Left kidney (tissue), 1 donor: ENCODE measurements at regions not wholly inside any gene's neighbourhood (a gene's known extent, or its start where the extent isn't known, plus 50 kb on each side); places are given as distances from the start of the nearest gene placed in this dataset.
A peak's percentile ranks its signal among the peaks of the same experiment; 100 is the strongest.
"Not testable (repeated sequence)": the region's sequence is repeated elsewhere in the genome, so short reads cannot be mapped to it uniquely, and the experiment has no call there.

Source experiments
- DNase-seq: peaks from one replicate; pipeline ENCODE4 v3.0.0-alpha.2; 2013

- not testable (repeated sequence) for DNase-seq
Observed at GRCh38 chr15:30688684-30689083, 62.8 kb downstream of the ARHGAP11B start.

DNA sequence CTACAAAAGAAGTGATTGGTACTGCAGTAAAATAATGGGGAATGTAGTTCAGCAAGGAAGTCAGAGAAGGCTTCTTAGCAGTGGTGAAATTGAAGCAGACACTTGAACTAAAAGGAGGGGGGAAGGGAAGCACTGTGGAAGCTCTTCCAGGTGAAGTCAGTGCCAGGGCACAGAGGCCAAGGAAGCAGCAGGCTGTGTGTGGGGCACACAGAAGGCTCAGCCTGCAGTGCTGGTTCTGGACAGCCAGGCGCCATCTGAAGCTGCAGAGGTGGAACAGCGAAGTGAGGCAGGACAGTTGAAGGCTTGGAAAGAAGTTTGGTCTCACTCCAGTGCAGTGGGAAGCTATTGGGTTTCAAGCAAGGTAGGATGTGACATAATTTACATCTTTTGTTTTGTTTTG, 64.2 kb downstream of the ARHGAP11B start:
- DNase-seq: peak; percentile 5

DNA sequence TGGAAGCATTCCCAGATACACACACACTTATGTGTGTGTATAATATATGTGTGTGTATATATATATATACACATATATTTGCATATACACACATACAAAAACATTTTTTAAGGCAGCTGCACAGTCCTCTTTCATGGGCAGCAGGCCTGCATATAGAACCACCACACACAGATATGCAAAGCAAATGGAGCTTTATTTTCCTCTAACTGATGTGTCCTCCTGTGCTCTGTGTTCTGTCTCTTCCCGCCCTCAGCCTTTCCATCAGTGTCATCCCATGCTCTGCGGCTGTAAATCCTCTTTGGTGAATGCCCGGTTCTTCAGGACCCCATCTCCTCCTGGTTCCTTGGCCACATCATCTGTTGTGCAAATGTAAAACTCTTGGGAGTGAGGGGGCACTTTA, 69.9 kb downstream of the ARHGAP11B start:
- not testable (repeated sequence) for DNase-seq

- DNase-seq: not testable (repeated sequence)
Observed at GRCh38 chr15:30696439-30697314, 70.7 kb downstream of the ARHGAP11B start.

- DNase-seq: not testable (repeated sequence)
Observed at GRCh38 chr15:30697315-30697685, 71.4 kb downstream of the ARHGAP11B start.

DNA sequence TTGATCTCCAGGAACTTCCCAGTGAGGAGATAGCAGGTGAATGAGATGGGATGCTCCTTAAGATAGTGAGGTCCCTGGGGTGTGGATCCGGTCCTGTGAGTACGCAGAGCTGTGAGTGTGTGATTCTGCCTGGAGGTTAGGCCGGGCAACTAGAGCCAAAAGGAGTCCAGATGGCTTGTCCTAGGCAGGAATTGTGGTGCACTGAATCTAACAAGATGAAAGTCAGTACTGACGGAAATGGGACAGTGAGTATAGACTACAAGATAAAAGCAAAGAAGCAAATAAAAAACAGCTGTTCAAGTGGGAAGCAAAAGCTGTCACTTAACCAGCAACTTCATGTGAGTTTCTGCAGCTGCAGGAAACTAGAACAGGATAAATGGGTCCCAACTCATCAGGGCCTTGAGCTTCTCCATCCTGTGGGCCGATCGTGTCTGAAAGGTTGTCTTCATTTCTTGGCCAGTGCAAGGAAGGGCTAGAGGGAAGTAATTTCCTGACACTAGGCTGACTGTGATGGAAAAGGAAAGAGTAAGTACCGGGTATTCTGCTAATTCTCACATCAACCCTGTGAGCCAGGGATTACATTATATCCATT, 74.2 kb downstream of the ARHGAP11B start:
- not testable (repeated sequence) for DNase-seq

DNA sequence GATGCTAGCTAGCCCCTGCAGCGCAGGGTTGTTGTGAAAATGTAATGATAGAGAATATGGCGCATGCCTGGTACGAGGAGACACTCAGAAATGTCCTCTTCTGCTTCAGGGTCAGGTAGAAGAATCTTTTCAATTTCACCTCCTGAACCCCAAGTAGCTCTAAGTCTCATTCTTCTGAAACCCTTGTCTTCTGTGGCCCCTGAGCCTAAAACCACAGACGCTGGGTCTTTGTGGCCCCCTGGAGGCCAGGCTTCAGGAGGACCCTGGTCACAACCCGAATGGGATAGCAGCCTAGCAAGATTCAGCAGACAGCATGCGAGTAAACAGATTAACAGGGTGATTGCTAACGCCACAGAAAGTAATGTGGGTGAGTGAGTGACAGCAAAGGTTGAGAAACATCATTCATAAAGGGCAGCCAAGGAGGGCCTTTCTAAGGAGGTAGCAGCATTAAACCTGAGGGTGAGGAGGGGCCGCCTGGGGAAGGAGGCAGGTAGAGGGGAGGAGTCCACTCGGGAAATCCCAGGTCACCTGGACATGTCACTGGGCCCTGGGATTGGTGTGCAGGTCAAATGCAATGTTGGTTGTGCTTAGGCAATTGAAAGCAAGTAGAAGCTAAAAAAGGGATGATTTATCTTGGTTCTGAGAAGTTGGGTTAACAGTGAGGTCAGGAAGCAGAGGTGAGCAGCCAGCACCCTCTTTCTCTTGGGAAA, 82.2 kb downstream of the ARHGAP11B start:
- DNase-seq: not testable (repeated sequence)

GRCh38 chr15:30708809-30709208, 82.9 kb downstream of the ARHGAP11B start:
- not testable (repeated sequence) for DNase-seq

DNA sequence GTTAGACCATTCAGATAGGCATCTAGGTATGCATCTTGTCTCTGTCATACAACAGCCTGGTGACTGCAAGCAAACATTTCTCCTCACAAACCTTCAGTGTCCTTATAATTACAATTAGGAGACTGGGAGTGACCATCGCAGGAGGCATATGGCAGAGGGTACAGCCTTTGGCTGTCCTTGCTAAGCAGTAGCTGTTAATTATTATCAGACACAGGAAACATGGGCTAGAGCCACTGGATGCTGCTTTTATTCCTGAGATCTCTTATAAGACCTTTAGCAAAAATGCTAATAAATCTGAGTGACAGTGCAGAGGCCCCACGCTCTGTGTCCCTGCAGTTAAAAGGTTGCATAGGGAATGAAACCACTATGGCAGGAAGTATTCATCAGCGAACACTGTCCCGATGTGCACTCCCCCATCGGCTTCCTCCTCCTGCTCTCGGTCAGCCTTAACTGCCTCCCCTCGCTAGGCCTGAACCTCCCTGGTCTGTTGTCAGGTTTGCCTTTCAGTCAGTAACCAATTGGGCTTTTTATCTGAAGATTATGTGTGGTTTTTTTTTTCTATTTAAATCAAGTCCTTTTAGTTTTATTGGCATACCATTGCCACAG, 92.2 kb downstream of the ARHGAP11B start:
- DNase-seq: not testable (repeated sequence)

- DNase-seq: not testable (repeated sequence)
Observed at GRCh38 chr15:30719363-30719762, 93.4 kb downstream of the ARHGAP11B start.

DNA sequence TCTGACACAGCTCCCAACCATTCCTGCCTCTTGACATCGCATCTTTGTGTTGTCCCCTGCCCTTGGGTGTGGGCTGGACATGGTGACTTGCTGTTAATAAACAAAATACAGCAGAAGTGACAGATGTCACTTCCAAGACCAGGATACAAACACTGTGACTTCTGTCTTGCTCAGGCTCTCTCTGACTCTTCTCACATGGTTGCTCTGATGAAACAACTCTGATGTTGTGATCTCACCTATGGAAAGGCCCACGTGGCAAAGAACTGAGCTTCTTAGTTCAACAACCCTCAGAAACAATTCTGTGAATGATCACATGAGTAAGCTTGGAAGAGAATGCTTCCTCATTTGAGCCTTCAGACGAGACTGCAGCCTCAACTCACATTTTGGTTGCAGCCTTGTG, 94.9 kb downstream of the ARHGAP11B start:
- DNase-seq: not testable (repeated sequence)

DNA sequence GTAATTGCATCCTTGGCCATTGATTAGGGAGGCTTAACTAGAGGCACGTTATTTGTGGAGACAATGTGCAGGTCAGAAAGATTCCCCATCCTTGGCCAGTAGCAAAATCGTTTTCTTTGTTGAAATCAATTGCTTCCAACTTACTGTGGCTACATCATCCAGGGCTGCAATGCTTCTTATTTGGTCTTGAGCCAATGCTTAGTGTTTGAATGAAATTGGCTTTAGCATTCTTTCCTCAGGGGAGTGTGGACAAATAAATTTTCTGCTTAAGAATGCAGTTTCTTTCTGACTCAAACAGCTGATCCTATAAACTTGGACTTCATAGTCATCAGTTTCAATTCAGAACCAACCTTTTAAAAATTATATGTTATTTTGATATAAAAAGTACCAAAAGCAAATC, 95.6 kb downstream of the ARHGAP11B start:
- not testable (repeated sequence) for DNase-seq

- not testable (repeated sequence) for DNase-seq
Observed at GRCh38 chr15:30723540-30724175, 97.7 kb downstream of the ARHGAP11B start.

DNA sequence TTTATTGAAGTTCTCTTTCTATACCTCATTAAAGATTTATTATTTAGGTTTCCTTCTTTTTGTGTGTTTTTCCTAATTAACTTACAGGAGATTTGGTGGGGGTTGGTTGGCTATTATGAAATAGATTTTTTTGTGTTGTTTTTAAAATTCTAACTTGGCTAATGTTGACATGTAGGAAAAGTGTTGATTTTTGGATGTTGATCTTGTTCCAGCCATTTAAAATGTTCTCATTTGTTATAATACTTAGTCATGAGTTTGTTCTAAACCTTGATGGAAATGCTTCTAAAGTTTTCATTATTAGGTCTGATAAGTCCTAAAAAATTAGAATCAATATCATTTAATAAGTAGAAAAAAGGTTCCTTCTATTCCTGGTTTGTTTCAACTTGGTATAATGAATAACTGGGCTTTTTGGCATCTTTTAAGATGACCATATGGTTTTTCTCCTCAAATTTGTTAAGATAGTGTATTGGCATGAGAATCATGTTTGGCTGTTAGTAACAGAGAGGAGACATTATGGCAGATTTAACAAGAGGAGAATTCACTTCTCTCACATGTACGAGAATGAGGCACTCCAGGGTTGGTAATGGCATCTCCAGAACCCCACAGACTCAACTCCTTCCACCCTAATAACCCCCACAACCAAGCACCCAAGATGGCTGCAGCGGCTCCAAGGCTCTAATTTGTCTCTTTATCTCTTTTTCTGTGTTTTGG, 104.1 kb downstream of the ARHGAP11B start:
- not testable (repeated sequence) for DNase-seq

GRCh38 chr15:30730633-30731032, 104.7 kb downstream of the ARHGAP11B start:
- DNase-seq: not testable (repeated sequence)

GRCh38 chr15:30732100-30732499, 106.2 kb downstream of the ARHGAP11B start:
- not testable (repeated sequence) for DNase-seq

DNA sequence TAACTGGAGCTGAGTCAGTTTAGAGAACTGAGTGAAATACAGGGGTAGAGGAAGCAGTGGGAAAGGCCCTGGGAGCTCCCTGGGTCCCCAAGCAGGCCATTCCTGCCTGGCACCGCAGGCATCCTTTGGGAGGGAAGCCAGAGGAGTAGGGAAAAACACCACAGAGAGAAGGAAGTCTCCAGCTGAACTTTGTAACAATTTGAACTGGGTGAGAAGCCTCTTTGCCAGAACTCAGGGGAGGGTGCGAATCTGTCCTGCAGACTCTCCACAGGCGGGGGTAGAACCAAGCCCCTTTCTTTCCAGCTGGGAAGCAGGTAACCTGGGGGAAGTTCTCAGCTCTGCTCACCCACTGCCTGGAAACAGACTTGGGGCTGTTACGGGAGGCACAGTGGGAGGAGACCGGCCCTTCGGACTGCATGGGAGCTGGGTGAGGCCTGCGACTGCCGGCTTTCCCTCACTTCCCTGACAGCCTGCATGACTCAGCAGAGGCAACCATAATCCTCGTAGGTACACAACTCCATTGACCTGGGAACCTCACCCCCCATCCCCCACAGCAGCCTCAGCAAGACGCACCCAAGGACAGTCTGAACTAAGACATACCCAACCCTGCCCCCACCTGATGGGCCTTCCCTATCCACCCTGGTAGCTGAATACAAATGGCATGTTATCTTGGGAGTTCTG, 110.1 kb downstream of the ARHGAP11B start:
- DNase-seq: not testable (repeated sequence)

GRCh38 chr15:30742796-30743195, 116.9 kb downstream of the ARHGAP11B start:
- not testable (repeated sequence) for DNase-seq

DNA sequence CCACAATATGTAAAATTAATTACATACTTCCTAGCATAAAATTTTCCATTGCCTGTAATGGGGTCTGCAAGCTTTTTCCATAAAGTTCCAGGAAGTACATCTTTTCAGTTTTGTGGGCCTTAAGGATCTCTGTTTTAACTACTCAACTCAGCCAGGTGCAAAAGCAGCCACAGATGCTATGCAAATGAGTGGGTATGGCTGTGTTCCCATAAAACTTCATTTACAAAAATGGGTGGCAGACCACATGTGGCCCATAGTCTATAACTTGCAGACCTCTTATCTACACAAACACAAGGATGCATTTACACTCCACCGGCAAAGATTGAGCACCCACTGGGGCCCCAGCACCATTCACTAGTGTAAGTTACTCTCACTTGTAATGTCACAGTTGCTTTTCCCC, 123.1 kb downstream of the ARHGAP11B start:
- DNase-seq: not testable (repeated sequence)

GRCh38 chr15:30755036-30755687, 129.2 kb downstream of the ARHGAP11B start:
- DNase-seq: not testable (repeated sequence)
